ENCODE measurements at regions not wholly inside any gene's neighbourhood (a gene's known extent, or its start where the extent isn't known, plus 50 kb on each side); places are given as distances from the start of the nearest gene placed in this dataset.
"Not testable (repeated sequence)": the region's sequence is repeated elsewhere in the genome, so short reads cannot be mapped to it uniquely, and the experiment has no call there.

GRCh38 chr4:171538601-171539100 lies 274.6 kb upstream of the GALNTL6 start:
- no peak for DNase-seq (ENCODE audit: insufficient read length, low spot score)
- TF ChIP-seq POLR2A (IDR thresholded peaks at IDR 0.05; ENCODE audit: low read depth, low read length), result no peak
- FAIRE-seq, result no peak

- DNase-seq (ENCODE audit: insufficient read length, low spot score) (no peak), FAIRE-seq (no peak)
- TF ChIP-seq POLR2A (IDR thresholded peaks at IDR 0.05; ENCODE audit: low read depth, low read length), result no peak
These were observed 278.8 kb upstream of the GALNTL6 start for GRCh38 chr4:171534391-171534790.

GRCh38 chr4:171532968-171533367 lies 280.2 kb upstream of the GALNTL6 start:
- FAIRE-seq, result no peak
- TF ChIP-seq POLR2A (IDR thresholded peaks at IDR 0.05; ENCODE audit: low read depth, low read length), result no peak
- no peak for DNase-seq (ENCODE audit: insufficient read length, low spot score)

GRCh38 chr4:171524903-171525302 lies 288.3 kb upstream of the GALNTL6 start:
- FAIRE-seq, result no peak
- DNase-seq (ENCODE audit: insufficient read length, low spot score), result no peak
- TF ChIP-seq POLR2A (IDR thresholded peaks at IDR 0.05; ENCODE audit: low read depth, low read length), result no peak

GRCh38 chr4:171521726-171522125 lies 291.5 kb upstream of the GALNTL6 start:
- no peak for TF ChIP-seq POLR2A (IDR thresholded peaks at IDR 0.05; ENCODE audit: low read depth, low read length)
- FAIRE-seq, result no peak
- no peak for DNase-seq (ENCODE audit: insufficient read length, low spot score)

GRCh38 chr4:171519457-171519856 lies 293.7 kb upstream of the GALNTL6 start:
- no peak for FAIRE-seq
- no peak for TF ChIP-seq POLR2A (IDR thresholded peaks at IDR 0.05; ENCODE audit: low read depth, low read length)

GRCh38 chr4:171517883-171518282 lies 295.3 kb upstream of the GALNTL6 start:
- DNase-seq (ENCODE audit: insufficient read length, low spot score) (no peak), FAIRE-seq (no peak)
- TF ChIP-seq POLR2A (IDR thresholded peaks at IDR 0.05; ENCODE audit: low read depth, low read length), result no peak

More at GRCh38 chr4:171519457-171519856, 293.7 kb upstream of the GALNTL6 start:
- no peak for DNase-seq (ENCODE audit: insufficient read length, low spot score)

- FAIRE-seq (no peak), DNase-seq (ENCODE audit: insufficient read length, low spot score) (no peak)
- TF ChIP-seq POLR2A (IDR thresholded peaks at IDR 0.05; ENCODE audit: low read depth, low read length), result no peak
These were observed 296.5 kb upstream of the GALNTL6 start for GRCh38 chr4:171516694-171517093.

GRCh38 chr4:171484681-171485080 lies 328.5 kb upstream of the GALNTL6 start:
- FAIRE-seq (no peak), DNase-seq (ENCODE audit: insufficient read length, low spot score) (no peak)
- TF ChIP-seq POLR2A (IDR thresholded peaks at IDR 0.05; ENCODE audit: low read depth, low read length), result no peak

GRCh38 chr4:171478181-171478580 lies 335.0 kb upstream of the GALNTL6 start:
- no peak for TF ChIP-seq POLR2A (IDR thresholded peaks at IDR 0.05; ENCODE audit: low read depth, low read length)
- FAIRE-seq (no peak), DNase-seq (ENCODE audit: insufficient read length, low spot score) (no peak)

GRCh38 chr4:171475111-171475510 lies 338.1 kb upstream of the GALNTL6 start:
- not testable (repeated sequence) for FAIRE-seq; DNase-seq (ENCODE audit: insufficient read length, low spot score)

- TF ChIP-seq POLR2A (IDR thresholded peaks at IDR 0.05; ENCODE audit: low read depth, low read length), result no peak
- no peak for DNase-seq (ENCODE audit: insufficient read length, low spot score)
- FAIRE-seq, result no peak
These were observed 340.0 kb upstream of the GALNTL6 start for GRCh38 chr4:171473155-171473554.

- no peak for TF ChIP-seq POLR2A (IDR thresholded peaks at IDR 0.05; ENCODE audit: low read depth, low read length)
- no peak for FAIRE-seq
These were observed 341.0 kb upstream of the GALNTL6 start for GRCh38 chr4:171472230-171472629.

GRCh38 chr4:171464499-171464898 lies 348.7 kb upstream of the GALNTL6 start:
- FAIRE-seq, result no peak

More at GRCh38 chr4:171472230-171472629, 341.0 kb upstream of the GALNTL6 start:
- no peak for DNase-seq (ENCODE audit: insufficient read length, low spot score)

GRCh38 chr4:171461191-171461590 lies 352.0 kb upstream of the GALNTL6 start:
- no peak for TF ChIP-seq POLR2A (IDR thresholded peaks at IDR 0.05; ENCODE audit: low read depth, low read length)
- DNase-seq (ENCODE audit: insufficient read length, low spot score) (no peak), FAIRE-seq (no peak)

More at GRCh38 chr4:171464499-171464898, 348.7 kb upstream of the GALNTL6 start:
- DNase-seq (ENCODE audit: insufficient read length, low spot score), result no peak
- TF ChIP-seq POLR2A (IDR thresholded peaks at IDR 0.05; ENCODE audit: low read depth, low read length), result no peak
